Psoas muscle (tissue), 7 donors: ENCODE measurements at regions not wholly inside any gene's neighbourhood (a gene's known extent, or its start where the extent isn't known, plus 50 kb on each side); places are given as distances from the start of the nearest gene placed in this dataset.

Experiments
- ATAC-seq, 4 donors: fragments of 200-7000 bp; cut with Tn5 transposase; one replicate each; pipeline ENCODE4 v1.9.1; 2020; ENCODE audit warnings: moderate library complexity in 3 of 4, mild to moderate bottlenecking in 2 of 4
- DNase-seq, 2 donors: peaks; one replicate each; pipeline ENCODE4 v3.0.0-alpha.2; 2020
- H3K27ac ChIP-seq: fragments of 200-600 bp; one replicate; pipeline ENCODE4 v1.8.0; 2022
- H3K27me3 ChIP-seq, 3 donors: fragments of 200-600 bp in 1 of 3; one replicate each; pipeline versions ENCODE4 v1.6.1 to v1.8.0; 2013 to 2022; ENCODE audit warnings: low read length in 2 of 3, mild to moderate bottlenecking in 2 of 3, moderate library complexity in 1 of 3; ENCODE audit not compliant: insufficient read depth in 3 of 3
- H3K36me3 ChIP-seq, 2 donors: fragments of 200-600 bp in 1 of 2; one replicate each; pipeline versions ENCODE4 v1.6.1 to v1.8.0; 2013 to 2022; ENCODE audit warnings: low read depth in 1 of 2, mild to moderate bottlenecking in 1 of 2, moderate library complexity in 1 of 2; ENCODE audit not compliant: insufficient read depth in 1 of 2
- H3K4me1 ChIP-seq: fragments of 200-600 bp; one replicate; pipeline ENCODE4 v1.8.0; 2022
- H3K4me3 ChIP-seq: fragments of 200-600 bp; one replicate; pipeline ENCODE4 v1.8.0; 2022; ENCODE audit warnings: mild to moderate bottlenecking
- H3K9me3 ChIP-seq: fragments of 200-600 bp; one replicate; pipeline ENCODE4 v1.8.0; 2022
- CTCF ChIP-seq: fragments of 200-600 bp; IDR thresholded peaks from one replicate; pipeline ENCODE4 v1.8.0; 2022; ENCODE audit warnings: antibody characterized with exemption
- WGBS, 3 donors: extraction: QIAGEN DNeasy Blood & Tissue Kit; methylation state at CpG; one replicate each; pipeline versions ENCODE4 v1.1.6 to v1.1.7; 2013; 5-methylcytosine and 5-hydroxymethylcytosine counted together
- intact Hi-C, 2 donors: fragments of 100-400 bp; cut with DNase I; formaldehyde crosslinking; loops; one replicate each; pipeline versions ENCODE4 v1.11.0 to v1.14.2; 2022
- donor health status: healthy with polysubstance abuse.
- donor health status: DM: no; HTN: no; CAD: no; lungs with moderate emphysema.
- donor health status: Bipolar disorder and iron deficiency.
- donor health status: healthy.
- donor health status: DM: yes; HTN: yes; CAD: no.
- donor health status: DM: no; HTN: no; CAD: no.
- donor health status: DM: yes; HTN: yes; CAD: no.

- no peaks in the 10 kb centered on the region for H3K4me1 ChIP-seq
- no peaks in the 10 kb centered on the region for H3K9me3 ChIP-seq
- no peaks in the 10 kb centered on the region for H3K36me3 ChIP-seq
- TF ChIP-seq CTCF, result no peak
- 91 to 93% (median 91%) methylated on average over 1 of the region's 1 CpG for WGBS, 3 donors
- H3K4me3 ChIP-seq, result no peak overlapping the region
- DNase-seq (no peak), ATAC-seq (no peak)
- H3K27ac ChIP-seq, result no peak overlapping the region
- intact Hi-C loops, result no loop called here
- H3K27me3 ChIP-seq, result no peaks in the 10 kb centered on the region
These were observed 638.9 kb downstream of the HS3ST4 start for GRCh38 chr16:26330654-26331053.

- Histone ChIP-seq H3K4me3 (no peak overlapping the region), H3K36me3 (no peaks in the 10 kb centered on the region), H3K27me3 (no peaks in the 10 kb centered on the region), H3K4me1 (no peaks in the 10 kb centered on the region), H3K27ac (no peak overlapping the region), H3K9me3 (no peaks in the 10 kb centered on the region)
- intact Hi-C loops, result no loop called here
- 58 to 66% (median 61%) methylated on average over 8 of the region's 8 CpGs for WGBS, 3 donors
- DNase-seq (no peak), ATAC-seq (no peak)
- no peak for TF ChIP-seq CTCF
These were observed 642.7 kb downstream of the HS3ST4 start for GRCh38 chr16:26334218-26335111.

GRCh38 chr16:26335236-26335853 is 643.6 kb downstream of the HS3ST4 start:
- H3K27ac ChIP-seq, result no peak overlapping the region
- no peaks in the 10 kb centered on the region for H3K27me3 ChIP-seq
- no peak for DNase-seq
- no peaks in the 10 kb centered on the region for H3K4me1 ChIP-seq
- 68 to 71% (median 70%) methylated on average over 6 of the region's 6 CpGs for whole genome bisulfite sequencing, 3 donors
- intact Hi-C loops, result no loop called here
- ATAC-seq, result no peak
- no peaks in the 10 kb centered on the region for H3K9me3 ChIP-seq
- H3K36me3 ChIP-seq, result no peaks in the 10 kb centered on the region
- no peak overlapping the region for H3K4me3 ChIP-seq
- TF ChIP-seq CTCF, result no peak

GRCh38 chr16:26342621-26343020 is 650.9 kb downstream of the HS3ST4 start:
- no peak for DNase-seq
- WGBS, 3 donors, result 91 to 95% (median 92%) methylated on average over 6 of the region's 6 CpGs
- no peak overlapping the region for H3K4me3 ChIP-seq
- H3K9me3 ChIP-seq, result no peaks in the 10 kb centered on the region
- no peaks in the 10 kb centered on the region for H3K4me1 ChIP-seq
- intact Hi-C loops, result no loop called here
- ATAC-seq, result no peak
- no peaks in the 10 kb centered on the region for H3K27me3 ChIP-seq
- no peaks in the 10 kb centered on the region for H3K36me3 ChIP-seq
- H3K27ac ChIP-seq, result no peak overlapping the region
- no peak for TF ChIP-seq CTCF
